Fibroblast of mammary gland (primary cell): ENCODE measurements at regions not wholly inside any gene's neighbourhood (a gene's known extent, or its start where the extent isn't known, plus 50 kb on each side); places are given as distances from the start of the nearest gene placed in this dataset.

Source experiments
- DNase-seq: peaks from one replicate; pipeline ENCODE4 v3.0.0-alpha.2; 2010; ENCODE audit warnings: low read depth
- H3K4me3 ChIP-seq: 2 replicates; pipeline ENCODE4 v1.5.1; 2011; ENCODE audit warnings: low read depth, mild to moderate bottlenecking, low read length, moderate library complexity; ENCODE audit not compliant: control insufficient read depth
- CTCF ChIP-seq: conservative IDR thresholded peaks from 2 replicates; pipeline ENCODE4 v1.5.1; 2011; ENCODE audit warnings: low read depth, low read length, inconsistent platforms; ENCODE audit not compliant: control insufficient read depth, insufficient read depth

GRCh38 chr1:106121728-106122127 is 934.7 kb upstream of the PRMT6 start:
- no peak for TF ChIP-seq CTCF
- DNase-seq, result no peak
- H3K4me3 ChIP-seq, result no peak overlapping the region

DNA sequence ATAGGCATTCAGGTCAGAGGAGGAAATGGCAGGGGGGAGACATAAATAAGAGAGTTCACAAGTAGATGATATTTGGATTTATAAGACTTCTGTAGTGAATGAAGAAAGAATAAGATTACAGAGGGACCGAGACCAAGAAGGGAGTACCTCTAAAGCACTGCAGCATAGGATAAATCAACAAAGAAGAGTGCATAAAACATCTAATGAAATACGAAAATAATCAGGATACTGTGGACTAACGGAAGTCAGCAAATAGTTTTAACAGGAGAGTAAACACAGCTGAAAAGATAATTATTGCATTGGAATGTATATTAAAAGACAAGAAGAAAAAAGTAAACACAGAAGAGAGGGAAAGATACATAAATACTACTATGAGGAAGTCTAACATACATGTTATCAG is 921.9 kb upstream of the PRMT6 start:
- no peak overlapping the region for H3K4me3 ChIP-seq
- DNase-seq, result no peak

GRCh38 chr1:106173101-106173500 is 883.4 kb upstream of the PRMT6 start:
- no peak for TF ChIP-seq CTCF
- H3K4me3 ChIP-seq, result no peak overlapping the region
- no peak for DNase-seq

More for the DNA sequence above, 921.9 kb upstream of the PRMT6 start:
- TF ChIP-seq CTCF, result no peak

DNA sequence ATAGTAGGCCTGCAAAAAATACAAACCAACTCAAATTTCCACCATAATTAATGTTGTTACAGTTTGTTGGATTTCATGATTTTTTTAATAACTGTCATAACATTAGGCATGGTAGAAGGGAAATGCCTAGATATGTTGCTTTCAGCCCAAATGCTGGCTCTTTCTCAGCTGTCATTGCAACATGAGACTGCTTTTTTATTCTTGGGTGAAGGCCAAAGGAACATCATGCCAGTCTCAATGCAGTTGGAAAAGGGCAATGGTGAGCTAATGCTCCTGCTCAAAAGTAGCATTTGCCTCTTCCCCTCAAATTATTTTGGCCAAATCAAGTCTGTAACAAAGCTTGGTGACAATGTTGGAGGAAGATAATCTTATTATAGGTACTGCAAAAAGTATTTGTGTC is 877.7 kb upstream of the PRMT6 start:
- no peak overlapping the region for H3K4me3 ChIP-seq
- TF ChIP-seq CTCF, result no peak
- no peak for DNase-seq

- H3K4me3 ChIP-seq, result no peak overlapping the region
- no peak for DNase-seq
- TF ChIP-seq CTCF, result no peak
Measured at GRCh38 chr1:106181866-106182265, 874.6 kb upstream of the PRMT6 start.

GRCh38 chr1:106185089-106185488 is 871.4 kb upstream of the PRMT6 start:
- no peak overlapping the region for H3K4me3 ChIP-seq
- no peak for DNase-seq
- no peak for TF ChIP-seq CTCF

DNA sequence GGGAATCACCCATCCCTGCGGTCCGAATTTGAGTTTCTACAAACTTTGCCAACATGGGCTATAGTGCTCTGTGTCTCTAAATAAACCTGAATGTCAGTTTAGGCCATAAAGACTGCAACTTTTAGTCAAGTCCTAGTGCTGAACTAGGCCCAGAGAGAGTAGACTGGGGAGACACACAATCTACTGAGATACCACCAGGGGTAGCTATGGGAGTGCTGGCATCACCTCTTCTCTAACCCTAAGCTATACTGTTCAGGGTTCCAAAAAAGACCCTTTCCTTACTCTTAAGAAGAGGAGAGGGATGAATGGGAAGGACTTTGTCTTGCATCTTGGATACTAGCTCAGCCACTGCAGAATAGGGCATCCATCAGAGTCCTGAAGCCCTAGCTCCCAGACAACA is 866.7 kb upstream of the PRMT6 start:
- no peak for DNase-seq
- H3K4me3 ChIP-seq, result no peak overlapping the region
- TF ChIP-seq CTCF, result no peak
